ENCODE measurements at regions not wholly inside any gene's neighbourhood (a gene's known extent, or its start where the extent isn't known, plus 50 kb on each side); places are given as distances from the start of the nearest gene placed in this dataset.
A peak's percentile ranks its signal among the peaks of the same experiment; 100 is the strongest.

DNA sequence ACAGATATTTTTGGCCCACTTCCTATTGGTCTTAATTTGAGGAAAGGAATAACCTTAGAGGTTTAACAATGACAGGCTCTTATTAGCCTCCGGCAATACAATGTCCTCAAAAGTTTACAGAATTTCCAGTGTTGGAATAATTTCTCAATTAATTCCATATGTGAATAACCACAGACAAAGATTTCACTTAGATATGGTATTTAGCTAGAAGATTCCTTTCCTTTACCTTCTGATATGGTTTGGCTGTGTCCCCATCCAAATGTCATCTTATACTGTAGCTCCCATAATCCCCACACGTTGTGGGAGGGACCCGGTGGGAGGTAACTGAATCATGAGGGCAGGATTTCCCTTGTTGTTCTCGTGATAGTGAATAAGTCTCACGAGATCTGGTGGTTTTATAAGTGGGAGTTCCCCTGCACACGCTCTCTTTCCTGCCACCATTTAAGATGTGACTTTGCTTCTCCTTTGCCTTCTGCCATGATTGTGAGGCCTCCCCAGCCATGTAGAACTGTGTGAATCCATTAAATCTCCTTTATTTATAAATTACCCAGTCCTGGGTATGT lies 54.9 kb upstream of the RGS7 start:
- Histone ChIP-seq H3K4me2 (ENCODE audit: low read length, poor library complexity, severe bottlenecking) (no peak overlapping the region), H3K79me1 (replicated peaks; ENCODE audit: low read length, poor library complexity, severe bottlenecking) (no peaks in the 10 kb centered on the region), H3K27me3 (ENCODE audit: control insufficient read depth in 1 of 2, insufficient read depth in 1 of 2, low read length in 2 of 2) (no peaks in the 10 kb centered on the region), H2BK5ac (ENCODE audit: low read depth, low read length, poor library complexity, severe bottlenecking) (no peak overlapping the region), H3K4me3 (ENCODE audit: insufficient read depth in 1 of 2, low read depth in 1 of 2, low read length in 2 of 2) (no peak overlapping the region), H3K9ac (ENCODE audit: low read length) (no peak overlapping the region), H3K23ac (ENCODE audit: low read length in 2 of 2) (no peak overlapping the region), H2BK15ac (ENCODE audit: low read depth, poor library complexity, severe bottlenecking) (no peak overlapping the region), H4K91ac (ENCODE audit: low read length) (no peak overlapping the region), H3K36me3 (ENCODE audit: control insufficient read depth in 1 of 2, insufficient read depth in 2 of 2, low read depth in 1 of 2, low read length in 2 of 2) (no peaks in the 10 kb centered on the region), H3K27ac (ENCODE audit: low read length, poor library complexity, severe bottlenecking) (no peak overlapping the region), H2BK120ac (ENCODE audit: low read depth, low read length) (no peak overlapping the region), H3K18ac (ENCODE audit: low read depth in 1 of 2, low read length in 2 of 2) (no peak overlapping the region), H3K4ac (ENCODE audit: low read depth in 1 of 2, low read length in 2 of 2) (no peak overlapping the region), H2BK12ac (ENCODE audit: low read length in 2 of 2) (no peak overlapping the region), H3K4me1 (ENCODE audit: control insufficient read depth, insufficient read depth, low read depth, low read length) (peaks cover 2% of the 10 kb centered on the region), H3K14ac (ENCODE audit: low read length in 2 of 2) (no peak overlapping the region), H3K9me3 (ENCODE audit: control insufficient read depth, low read length) (no peaks in the 10 kb centered on the region), H2AFZ (ENCODE audit: low read depth, low read length) (no peak overlapping the region), H2AK5ac (ENCODE audit: low read length, severe bottlenecking) (no peak overlapping the region), H4K8ac (ENCODE audit: low read length) (no peak overlapping the region)
- DNase-seq = no peak
- 91% methylated on average over 5 of the region's 6 CpGs for WGBS

- no peak overlapping the region for H4K91ac ChIP-seq (ENCODE audit: low read length)
- WGBS = 82% methylated on average over 6 of the region's 7 CpGs
Observed at GRCh38 chr1:241411056-241411775, 54.2 kb upstream of the RGS7 start.

DNA sequence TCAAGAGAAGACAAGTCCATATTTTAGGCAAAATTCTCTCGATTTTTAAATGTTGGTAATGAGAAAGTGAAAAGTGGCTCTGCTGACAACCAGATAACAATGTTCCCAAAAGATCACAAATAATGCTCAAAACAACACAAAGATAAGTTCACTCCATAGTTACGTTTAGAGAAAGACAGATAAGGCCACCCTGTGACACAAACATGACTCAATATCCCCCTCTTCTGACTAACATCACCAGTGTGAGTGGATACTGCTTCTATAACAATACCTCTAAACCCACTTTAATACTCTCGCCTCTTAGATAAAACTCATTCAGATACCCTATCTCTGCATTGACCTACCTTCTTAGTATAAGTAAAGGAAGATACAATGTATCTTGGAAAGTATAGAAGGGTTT lies 51.2 kb upstream of the RGS7 start:
- H3K4me2 ChIP-seq (ENCODE audit: low read length, poor library complexity, severe bottlenecking) = no peak overlapping the region
- H2BK12ac ChIP-seq (ENCODE audit: low read length in 2 of 2) = no peak overlapping the region
- no peak overlapping the region for H2BK120ac ChIP-seq (ENCODE audit: low read depth, low read length)
- H2BK5ac ChIP-seq (ENCODE audit: low read depth, low read length, poor library complexity, severe bottlenecking) = no peak overlapping the region
- H3K9me3 ChIP-seq (ENCODE audit: control insufficient read depth, low read length) = no peaks in the 10 kb centered on the region
- H3K4ac ChIP-seq (ENCODE audit: low read depth in 1 of 2, low read length in 2 of 2) = no peak overlapping the region
- no peak overlapping the region for H3K4me3 ChIP-seq (ENCODE audit: insufficient read depth in 1 of 2, low read depth in 1 of 2, low read length in 2 of 2)
- no peak overlapping the region for H4K91ac ChIP-seq (ENCODE audit: low read length)
- no peak overlapping the region for H3K14ac ChIP-seq (ENCODE audit: low read length in 2 of 2)
- H3K9ac ChIP-seq (ENCODE audit: low read length) = no peak overlapping the region
- H3K4me1 ChIP-seq (ENCODE audit: control insufficient read depth, insufficient read depth, low read depth, low read length) = no peaks in the 10 kb centered on the region
- H3K27ac ChIP-seq (ENCODE audit: low read length, poor library complexity, severe bottlenecking) = no peak overlapping the region
- 19% methylated on average over 1 of the region's 3 CpGs for WGBS
- no peaks in the 10 kb centered on the region for H3K79me1 ChIP-seq (replicated peaks; ENCODE audit: low read length, poor library complexity, severe bottlenecking)
- no peaks in the 10 kb centered on the region for H3K27me3 ChIP-seq (ENCODE audit: control insufficient read depth in 1 of 2, insufficient read depth in 1 of 2, low read length in 2 of 2)
- H2AFZ ChIP-seq (ENCODE audit: low read depth, low read length) = no peak overlapping the region
- no peak overlapping the region for H3K23ac ChIP-seq (ENCODE audit: low read length in 2 of 2)
- no peak overlapping the region for H2AK5ac ChIP-seq (ENCODE audit: low read length, severe bottlenecking)
- peak; percentile 46 for DNase-seq
- no peak overlapping the region for H3K18ac ChIP-seq (ENCODE audit: low read depth in 1 of 2, low read length in 2 of 2)
- no peak overlapping the region for H2BK15ac ChIP-seq (ENCODE audit: low read depth, poor library complexity, severe bottlenecking)
- no peak overlapping the region for H4K8ac ChIP-seq (ENCODE audit: low read length)
- no peaks in the 10 kb centered on the region for H3K36me3 ChIP-seq (ENCODE audit: control insufficient read depth in 1 of 2, insufficient read depth in 2 of 2, low read depth in 1 of 2, low read length in 2 of 2)

More at GRCh38 chr1:241411056-241411775, 54.2 kb upstream of the RGS7 start:
- no peak overlapping the region for H3K27ac ChIP-seq (ENCODE audit: low read length, poor library complexity, severe bottlenecking)
- H3K14ac ChIP-seq (ENCODE audit: low read length in 2 of 2) = no peak overlapping the region
- no peak overlapping the region for H3K18ac ChIP-seq (ENCODE audit: low read depth in 1 of 2, low read length in 2 of 2)
- H3K36me3 ChIP-seq (ENCODE audit: control insufficient read depth in 1 of 2, insufficient read depth in 2 of 2, low read depth in 1 of 2, low read length in 2 of 2) = no peaks in the 10 kb centered on the region
- no peak overlapping the region for H2BK15ac ChIP-seq (ENCODE audit: low read depth, poor library complexity, severe bottlenecking)
- H3K4me3 ChIP-seq (ENCODE audit: insufficient read depth in 1 of 2, low read depth in 1 of 2, low read length in 2 of 2) = no peak overlapping the region
- no peak overlapping the region for H3K4me2 ChIP-seq (ENCODE audit: low read length, poor library complexity, severe bottlenecking)
- H2AK5ac ChIP-seq (ENCODE audit: low read length, severe bottlenecking) = no peak overlapping the region
- no peak overlapping the region for H2BK120ac ChIP-seq (ENCODE audit: low read depth, low read length)
- H3K4me1 ChIP-seq (ENCODE audit: control insufficient read depth, insufficient read depth, low read depth, low read length) = peaks cover 2% of the 10 kb centered on the region
- no peaks in the 10 kb centered on the region for H3K9me3 ChIP-seq (ENCODE audit: control insufficient read depth, low read length)
- H3K23ac ChIP-seq (ENCODE audit: low read length in 2 of 2) = no peak overlapping the region
- no peak overlapping the region for H3K4ac ChIP-seq (ENCODE audit: low read depth in 1 of 2, low read length in 2 of 2)
- H3K27me3 ChIP-seq (ENCODE audit: control insufficient read depth in 1 of 2, insufficient read depth in 1 of 2, low read length in 2 of 2) = no peaks in the 10 kb centered on the region
- H4K8ac ChIP-seq (ENCODE audit: low read length) = no peak overlapping the region
- no peak for DNase-seq
- no peak overlapping the region for H2AFZ ChIP-seq (ENCODE audit: low read depth, low read length)
- H3K79me1 ChIP-seq (replicated peaks; ENCODE audit: low read length, poor library complexity, severe bottlenecking) = no peaks in the 10 kb centered on the region
- no peak overlapping the region for H2BK5ac ChIP-seq (ENCODE audit: low read depth, low read length, poor library complexity, severe bottlenecking)
- H3K9ac ChIP-seq (ENCODE audit: low read length) = no peak overlapping the region
- H2BK12ac ChIP-seq (ENCODE audit: low read length in 2 of 2) = no peak overlapping the region

All from mesenchymal stem cell (in vitro differentiated cells and primary cell).